Skin epidermis (tissue), 12 donors: ENCODE measurements at regions not wholly inside any gene's neighbourhood (a gene's known extent, or its start where the extent isn't known, plus 50 kb on each side); places are given as distances from the start of the nearest gene placed in this dataset.
A peak's percentile ranks its signal among the peaks of the same experiment; 100 is the strongest.

Source experiments
- H3K27ac ChIP-seq, 21 experiments: fragments of 200-600 bp; sonication (generic) in 11 of 21; one replicate each; pipeline ENCODE4 v1.5.0; 2020; ENCODE audit warnings: mild to moderate bottlenecking in 3 of 21, inconsistent platforms in 2 of 21, moderate library complexity in 2 of 21
- H3K4me3 ChIP-seq, 7 experiments: fragments of 200-600 bp; sonication (generic) in 2 of 7; one replicate each; pipeline ENCODE4 v1.5.0; 2020; ENCODE audit warnings: inconsistent platforms in 2 of 7, mild to moderate bottlenecking in 2 of 7, moderate library complexity in 1 of 7

- H3K4me3 ChIP-seq, result peak overlapping the region in 5 of 7 experiments; percentile 29 to 48 (median 32)
- peak overlapping the region in 17 of 21 experiments; percentile 16 to 77 (median 62) for H3K27ac ChIP-seq
These were observed 90.2 kb downstream of the LINGO1 start for GRCh38 chr15:77542491-77543001.

- Histone ChIP-seq H3K27ac (peak overlapping the region in 11 of 21 experiments; percentile 2 to 72 (median 31)), H3K4me3 (no peak overlapping the region)
These were observed 91.1 kb downstream of the LINGO1 start for GRCh38 chr15:77541421-77542181.

GRCh38 chr15:77540312-77541060, 92.2 kb downstream of the LINGO1 start:
- Histone ChIP-seq H3K4me3 (no peak overlapping the region), H3K27ac (peak overlapping the region in 6 of 21 experiments; percentile 10 to 62 (median 21))

DNA sequence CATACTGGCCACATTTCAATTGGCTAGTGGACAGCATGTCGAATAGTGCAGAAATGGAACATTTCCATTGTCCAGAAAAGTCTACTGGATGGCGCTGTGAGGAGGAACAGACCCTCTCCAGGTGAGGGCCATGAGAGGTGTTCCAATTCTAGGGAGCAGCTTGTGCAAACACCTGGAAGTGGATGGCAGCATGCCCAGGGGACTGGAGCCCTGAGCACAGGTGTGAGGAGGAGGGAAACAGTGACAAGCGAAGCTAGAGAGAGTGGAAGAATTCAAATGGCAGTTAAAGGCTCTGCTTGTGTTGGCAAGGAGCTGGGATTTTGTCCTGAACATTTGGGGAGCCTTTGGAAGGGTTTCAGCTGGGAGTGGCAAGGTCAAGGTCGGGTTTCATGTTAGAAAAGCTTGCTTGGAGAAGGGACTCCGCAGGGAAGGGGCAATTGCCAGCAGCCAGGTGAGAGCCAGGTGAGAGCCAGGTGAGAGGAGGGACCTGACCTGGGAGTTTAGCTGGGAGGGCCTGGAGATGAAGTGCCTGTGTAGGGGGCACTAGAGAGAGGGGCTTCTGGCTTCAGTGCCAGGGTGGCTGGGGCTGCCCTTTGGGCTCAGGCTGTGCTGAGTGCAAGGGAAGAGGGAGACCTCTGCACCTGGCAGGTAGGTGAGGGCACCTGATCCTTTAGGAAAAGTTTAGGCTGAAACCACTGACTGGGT, 93.8 kb downstream of the LINGO1 start:
- Histone ChIP-seq H3K4me3 (no peak overlapping the region), H3K27ac (no peak overlapping the region)

DNA sequence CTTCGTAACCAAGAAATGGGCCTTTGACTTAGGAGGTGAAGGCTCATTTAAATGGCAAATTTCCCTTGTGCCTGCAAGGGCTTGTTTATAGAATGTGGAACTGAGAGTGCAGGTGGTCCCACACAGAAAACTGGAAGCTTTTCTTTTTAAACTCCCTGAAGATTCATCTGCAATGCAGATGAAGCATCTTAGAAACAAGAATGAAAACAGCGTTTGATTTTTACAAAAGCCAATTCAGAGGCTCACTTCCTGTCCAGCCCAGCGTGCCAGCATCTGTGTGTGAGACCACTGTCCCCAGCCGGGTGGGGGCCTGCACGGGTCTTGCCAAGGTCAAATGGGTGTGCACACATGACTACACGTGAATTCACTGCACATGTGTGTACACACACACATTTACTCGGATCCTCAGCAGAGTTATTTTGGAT, 94.7 kb downstream of the LINGO1 start:
- H3K4me3 ChIP-seq, result no peak overlapping the region
- H3K27ac ChIP-seq, result no peak overlapping the region

- no peak overlapping the region for H3K4me3 ChIP-seq
- H3K27ac ChIP-seq, result no peak overlapping the region
These were observed 95.7 kb downstream of the LINGO1 start for GRCh38 chr15:77537006-77537405.

- no peak overlapping the region for H3K27ac ChIP-seq
- H3K4me3 ChIP-seq, result no peak overlapping the region
These were observed 96.9 kb downstream of the LINGO1 start for GRCh38 chr15:77535845-77536244.
